HG02678 (cell line): ENCODE measurements at regions not wholly inside any gene's neighbourhood (a gene's known extent, or its start where the extent isn't known, plus 50 kb on each side); places are given as distances from the start of the nearest gene placed in this dataset.
"Not testable (repeated sequence)": the region's sequence is repeated elsewhere in the genome, so short reads cannot be mapped to it uniquely, and the experiment has no call there.

ENCODE experiments used
- ATAC-seq: cut with Tn5 transposase; IDR thresholded peaks from one replicate; pipeline ENCODE4 v1.9.1; 2021; ENCODE audit warnings: mild to moderate bottlenecking, moderate library complexity; ENCODE audit not compliant: unreplicated experiment

DNA sequence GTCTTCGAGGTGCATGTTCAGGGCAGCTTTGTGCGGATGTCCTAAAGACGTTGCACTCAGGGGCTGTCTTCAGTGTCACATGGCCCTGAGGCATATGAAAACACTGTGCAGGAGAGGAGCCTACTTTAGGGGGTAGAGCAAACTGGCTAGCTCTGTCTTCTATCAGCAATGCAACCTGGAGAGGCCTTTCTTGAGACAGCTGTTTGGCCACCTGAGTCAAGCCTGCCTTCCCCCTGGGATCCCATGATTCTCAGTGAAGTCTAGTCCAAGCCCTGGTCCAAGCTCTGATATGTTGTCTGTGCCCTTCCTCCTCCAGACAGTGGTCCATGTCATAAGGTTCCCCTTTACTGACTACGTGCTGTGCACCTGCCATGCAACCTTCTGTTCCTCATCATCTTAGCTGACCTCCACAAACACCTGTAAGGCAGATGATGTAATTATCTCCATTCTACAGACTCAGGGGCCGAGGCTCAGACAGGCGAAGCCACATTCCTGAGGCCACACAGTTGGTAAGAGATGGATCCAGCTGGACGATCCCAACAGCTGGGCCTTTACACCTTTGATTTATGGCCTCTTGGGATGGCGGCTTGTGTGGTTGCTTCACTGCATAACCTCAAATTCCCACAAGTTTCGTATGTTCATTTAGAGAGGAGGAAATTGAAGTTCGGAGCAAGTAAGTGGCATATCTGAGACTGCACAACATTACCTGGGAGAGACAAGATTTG lies 109.9 kb downstream of the COPS8 start:
- no peak for ATAC-seq

- no peak for ATAC-seq
Measured at GRCh38 chr2:237196409-237196808, 110.7 kb downstream of the COPS8 start.

DNA sequence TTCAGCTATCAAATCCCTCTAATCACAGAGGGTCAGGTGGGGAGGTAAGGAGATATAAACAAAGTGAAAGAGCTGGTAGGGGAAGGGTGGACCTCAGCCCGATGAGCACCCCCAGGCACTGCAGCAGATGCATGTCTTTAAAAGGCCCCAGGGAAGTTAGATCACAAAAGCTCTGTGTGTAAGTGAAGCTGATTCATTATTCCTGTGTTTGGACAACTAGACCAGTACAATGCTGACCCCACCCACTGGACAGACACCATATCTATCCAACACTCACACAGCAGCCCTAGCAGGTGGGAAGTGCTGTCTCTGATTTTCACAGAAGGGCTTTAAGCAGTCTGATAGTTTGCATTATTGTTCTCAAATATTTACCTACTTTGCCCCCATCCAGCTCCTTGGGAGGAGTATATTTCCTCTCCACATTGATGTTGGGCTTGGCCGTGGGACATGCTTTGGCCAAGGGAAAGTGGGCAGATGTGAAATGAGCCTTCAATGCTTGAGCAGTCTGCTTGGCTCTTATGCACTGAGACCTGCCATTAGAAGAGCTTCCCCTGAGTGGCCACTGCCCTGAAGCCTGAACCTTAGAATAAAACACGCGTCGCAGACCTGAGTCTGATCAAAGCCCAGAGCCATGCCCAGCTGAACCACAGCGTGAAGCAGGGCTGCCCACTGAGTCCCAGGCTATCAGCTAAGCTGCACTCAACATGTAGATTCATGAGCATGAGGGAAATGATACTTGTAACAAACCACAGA lies 111.4 kb downstream of the COPS8 start:
- no peak for ATAC-seq

- ATAC-seq: no peak
Measured at GRCh38 chr2:237198164-237198855, 112.6 kb downstream of the COPS8 start.

DNA sequence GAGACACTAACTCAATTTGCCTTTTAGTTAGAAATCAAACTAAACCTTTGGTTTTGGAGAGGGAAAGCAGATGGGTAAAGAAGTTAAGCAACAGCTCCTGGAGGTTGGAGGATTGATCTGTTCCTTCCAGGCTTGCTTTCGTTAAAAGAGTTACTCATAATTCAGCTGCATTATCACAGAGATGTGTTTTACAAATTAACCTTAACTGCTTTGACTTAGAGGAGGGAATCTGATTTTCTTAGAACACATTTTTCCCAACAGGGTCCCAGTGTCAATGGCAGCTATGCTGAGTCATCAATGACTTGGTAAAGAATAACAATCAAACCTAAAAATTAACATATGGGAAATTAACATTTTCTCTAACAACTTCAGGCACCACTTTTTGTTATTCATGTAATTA lies 113.4 kb downstream of the COPS8 start:
- ATAC-seq: no peak

GRCh38 chr2:237199577-237199976 lies 113.9 kb downstream of the COPS8 start:
- no peak for ATAC-seq

- ATAC-seq: no peak
Measured at GRCh38 chr2:237200462-237200861, 114.8 kb downstream of the COPS8 start.

GRCh38 chr2:237201461-237202287 lies 116.0 kb downstream of the COPS8 start:
- peak; percentile 68 for ATAC-seq

DNA sequence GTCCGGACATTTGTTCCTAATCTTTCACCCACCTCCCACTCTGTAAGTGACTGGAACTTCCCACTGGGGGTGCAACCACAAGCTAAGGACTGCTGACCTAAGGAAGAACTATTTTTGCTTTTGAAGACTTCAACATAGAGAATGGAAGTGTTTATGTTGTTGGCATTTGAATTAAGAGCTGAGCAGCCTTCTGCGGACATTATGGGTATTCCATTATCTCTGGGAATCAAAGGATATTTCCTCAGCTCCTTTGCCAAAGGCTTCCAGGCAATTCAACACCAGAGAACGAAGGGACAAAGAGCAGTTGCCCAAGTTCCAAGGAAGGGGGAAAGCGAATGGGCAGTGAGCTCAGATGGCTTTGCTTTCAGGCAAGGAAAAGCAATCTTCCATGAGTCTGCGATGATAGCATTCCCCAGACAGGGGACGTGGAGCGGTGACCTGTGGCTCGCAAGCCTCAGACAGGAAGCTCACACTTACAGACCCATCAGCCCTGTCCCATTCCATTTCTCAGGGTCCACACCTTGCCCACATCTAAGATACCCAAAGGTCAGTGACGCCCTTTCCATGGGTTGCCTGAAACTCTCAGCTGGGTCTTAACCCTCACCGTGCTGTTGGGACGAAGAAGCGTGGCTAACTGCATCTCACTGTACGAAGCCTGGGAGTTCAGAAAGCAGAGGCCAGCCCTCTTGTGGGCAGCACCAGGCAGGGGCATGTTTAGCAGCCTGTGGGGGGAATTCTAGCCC lies 116.8 kb downstream of the COPS8 start:
- no peak for ATAC-seq

DNA sequence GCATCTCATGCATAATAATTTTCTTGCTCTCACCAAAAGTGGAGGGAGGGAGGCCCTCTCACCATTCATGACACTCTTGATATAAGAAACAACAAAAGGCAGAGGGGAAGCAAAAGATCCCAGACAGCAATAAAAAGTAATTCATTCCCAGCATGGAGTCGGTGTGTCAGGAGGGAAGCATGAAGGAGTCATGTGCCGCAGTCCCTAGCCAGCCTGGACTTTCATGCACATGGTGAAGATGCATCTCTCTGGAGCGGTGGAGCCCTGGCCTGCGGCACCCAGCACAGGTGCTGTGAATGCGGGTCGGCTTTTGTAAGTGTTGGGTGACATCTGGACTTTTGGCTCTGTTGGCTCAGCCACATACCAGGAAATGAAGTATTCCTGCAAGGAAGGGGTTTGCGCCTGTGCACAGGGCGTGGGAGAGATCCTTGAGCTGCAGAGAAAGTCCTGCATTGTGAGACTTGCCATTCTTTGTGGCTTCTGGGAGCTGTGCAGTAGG lies 119.4 kb downstream of the COPS8 start:
- no peak for ATAC-seq

DNA sequence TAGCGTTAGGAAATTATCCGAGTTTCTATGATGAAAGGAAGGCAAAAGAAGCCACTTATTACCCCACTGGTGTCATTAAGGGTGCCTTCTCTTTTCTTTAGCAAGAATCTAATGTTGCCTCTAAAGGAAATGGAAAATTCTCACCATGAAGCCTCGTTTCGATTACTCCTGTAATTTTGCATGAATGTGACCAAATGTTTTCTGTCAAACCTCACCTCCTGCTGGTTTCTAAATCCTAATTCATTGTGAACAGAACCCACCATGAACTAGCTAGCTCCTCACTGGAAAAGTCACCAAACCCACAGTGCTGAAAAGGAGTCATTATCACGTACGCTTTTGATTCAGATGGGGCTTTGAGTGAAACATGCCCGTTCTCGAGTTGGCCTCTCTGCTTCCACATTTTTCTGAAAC lies 119.9 kb downstream of the COPS8 start:
- no peak for ATAC-seq

- ATAC-seq: no peak
Measured at GRCh38 chr2:237207646-237208045, 122.0 kb downstream of the COPS8 start.

- ATAC-seq: no peak
Measured at GRCh38 chr2:237208373-237209260, 122.9 kb downstream of the COPS8 start.

GRCh38 chr2:237209885-237210284 lies 124.2 kb downstream of the COPS8 start:
- ATAC-seq: no peak

GRCh38 chr2:237210297-237210696 lies 124.6 kb downstream of the COPS8 start:
- no peak for ATAC-seq

GRCh38 chr2:237210763-237211162 lies 125.1 kb downstream of the COPS8 start:
- no peak for ATAC-seq

GRCh38 chr2:237212356-237213279 lies 126.9 kb downstream of the COPS8 start:
- not testable (repeated sequence) for ATAC-seq
